22Rv1 (cell line): ENCODE measurements at regions not wholly inside any gene's neighbourhood (a gene's known extent, or its start where the extent isn't known, plus 50 kb on each side); places are given as distances from the start of the nearest gene placed in this dataset.

ENCODE experiments used
- ZFX ChIP-seq: fragments of 450-650 bp; IDR thresholded peaks from 2 replicates; pipeline ENCODE4 v1.6.1; 2017; ENCODE audit warnings: antibody characterized with exemption, borderline replicate concordance
- TF ChIP-seq, protein P1 (sequence below): fragments of 450-650 bp; IDR thresholded peaks from 2 replicates; pipeline ENCODE4 v1.5.1; 2017; ENCODE audit warnings: mild to moderate bottlenecking

- TF ChIP-seq, protein P1, sequence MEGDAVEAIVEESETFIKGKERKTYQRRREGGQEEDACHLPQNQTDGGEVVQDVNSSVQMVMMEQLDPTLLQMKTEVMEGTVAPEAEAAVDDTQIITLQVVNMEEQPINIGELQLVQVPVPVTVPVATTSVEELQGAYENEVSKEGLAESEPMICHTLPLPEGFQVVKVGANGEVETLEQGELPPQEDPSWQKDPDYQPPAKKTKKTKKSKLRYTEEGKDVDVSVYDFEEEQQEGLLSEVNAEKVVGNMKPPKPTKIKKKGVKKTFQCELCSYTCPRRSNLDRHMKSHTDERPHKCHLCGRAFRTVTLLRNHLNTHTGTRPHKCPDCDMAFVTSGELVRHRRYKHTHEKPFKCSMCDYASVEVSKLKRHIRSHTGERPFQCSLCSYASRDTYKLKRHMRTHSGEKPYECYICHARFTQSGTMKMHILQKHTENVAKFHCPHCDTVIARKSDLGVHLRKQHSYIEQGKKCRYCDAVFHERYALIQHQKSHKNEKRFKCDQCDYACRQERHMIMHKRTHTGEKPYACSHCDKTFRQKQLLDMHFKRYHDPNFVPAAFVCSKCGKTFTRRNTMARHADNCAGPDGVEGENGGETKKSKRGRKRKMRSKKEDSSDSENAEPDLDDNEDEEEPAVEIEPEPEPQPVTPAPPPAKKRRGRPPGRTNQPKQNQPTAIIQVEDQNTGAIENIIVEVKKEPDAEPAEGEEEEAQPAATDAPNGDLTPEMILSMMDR, result no peak
- no peak for TF ChIP-seq ZFX
Observed at GRCh38 chr3:162597226-162597625, 1100.6 kb downstream of the OTOL1 start.
